WTC11 (cell line): ENCODE measurements at regions not wholly inside any gene's neighbourhood (a gene's known extent, or its start where the extent isn't known, plus 50 kb on each side); places are given as distances from the start of the nearest gene placed in this dataset.

Experiments used
- JUN ChIP-seq: sonication (generic); formaldehyde crosslinking; IDR thresholded peaks from 2 replicates; pipeline ENCODE4 v1.8.0; 2023; ENCODE audit warnings: mild to moderate bottlenecking, missing genetic modification reagents
- TF ChIP-seq, protein P1 (sequence below): sonication (generic); formaldehyde crosslinking; IDR thresholded peaks from 2 replicates; pipeline ENCODE4 v1.8.1; 2023; ENCODE audit warnings: mild to moderate bottlenecking, moderate library complexity, missing genetic modification reagents
- TF ChIP-seq, protein P2 (sequence below): fragments of 200-600 bp; IDR thresholded peaks from 2 replicates; pipeline ENCODE4 v1.8.0; 2022; ENCODE audit warnings: antibody characterized with exemption

GRCh38 chr10:117669122-117669521 is 126.6 kb downstream of the EMX2 start:
- no peak for TF ChIP-seq JUN (CRISPR knock-in tag)
- TF ChIP-seq, protein P1, sequence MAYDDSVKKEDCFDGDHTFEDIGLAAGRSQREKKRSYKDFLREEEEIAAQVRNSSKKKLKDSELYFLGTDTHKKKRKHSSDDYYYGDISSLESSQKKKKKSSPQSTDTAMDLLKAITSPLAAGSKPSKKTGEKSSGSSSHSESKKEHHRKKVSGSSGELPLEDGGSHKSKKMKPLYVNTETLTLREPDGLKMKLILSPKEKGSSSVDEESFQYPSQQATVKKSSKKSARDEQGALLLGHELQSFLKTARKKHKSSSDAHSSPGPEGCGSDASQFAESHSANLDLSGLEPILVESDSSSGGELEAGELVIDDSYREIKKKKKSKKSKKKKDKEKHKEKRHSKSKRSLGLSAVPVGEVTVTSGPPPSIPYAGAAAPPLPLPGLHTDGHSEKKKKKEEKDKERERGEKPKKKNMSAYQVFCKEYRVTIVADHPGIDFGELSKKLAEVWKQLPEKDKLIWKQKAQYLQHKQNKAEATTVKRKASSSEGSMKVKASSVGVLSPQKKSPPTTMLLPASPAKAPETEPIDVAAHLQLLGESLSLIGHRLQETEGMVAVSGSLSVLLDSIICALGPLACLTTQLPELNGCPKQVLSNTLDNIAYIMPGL: no peak
- TF ChIP-seq, protein P2, sequence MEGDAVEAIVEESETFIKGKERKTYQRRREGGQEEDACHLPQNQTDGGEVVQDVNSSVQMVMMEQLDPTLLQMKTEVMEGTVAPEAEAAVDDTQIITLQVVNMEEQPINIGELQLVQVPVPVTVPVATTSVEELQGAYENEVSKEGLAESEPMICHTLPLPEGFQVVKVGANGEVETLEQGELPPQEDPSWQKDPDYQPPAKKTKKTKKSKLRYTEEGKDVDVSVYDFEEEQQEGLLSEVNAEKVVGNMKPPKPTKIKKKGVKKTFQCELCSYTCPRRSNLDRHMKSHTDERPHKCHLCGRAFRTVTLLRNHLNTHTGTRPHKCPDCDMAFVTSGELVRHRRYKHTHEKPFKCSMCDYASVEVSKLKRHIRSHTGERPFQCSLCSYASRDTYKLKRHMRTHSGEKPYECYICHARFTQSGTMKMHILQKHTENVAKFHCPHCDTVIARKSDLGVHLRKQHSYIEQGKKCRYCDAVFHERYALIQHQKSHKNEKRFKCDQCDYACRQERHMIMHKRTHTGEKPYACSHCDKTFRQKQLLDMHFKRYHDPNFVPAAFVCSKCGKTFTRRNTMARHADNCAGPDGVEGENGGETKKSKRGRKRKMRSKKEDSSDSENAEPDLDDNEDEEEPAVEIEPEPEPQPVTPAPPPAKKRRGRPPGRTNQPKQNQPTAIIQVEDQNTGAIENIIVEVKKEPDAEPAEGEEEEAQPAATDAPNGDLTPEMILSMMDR: no peak
